ENCODE measurements at regions not wholly inside any gene's neighbourhood (a gene's known extent, or its start where the extent isn't known, plus 50 kb on each side); places are given as distances from the start of the nearest gene placed in this dataset.

DNA sequence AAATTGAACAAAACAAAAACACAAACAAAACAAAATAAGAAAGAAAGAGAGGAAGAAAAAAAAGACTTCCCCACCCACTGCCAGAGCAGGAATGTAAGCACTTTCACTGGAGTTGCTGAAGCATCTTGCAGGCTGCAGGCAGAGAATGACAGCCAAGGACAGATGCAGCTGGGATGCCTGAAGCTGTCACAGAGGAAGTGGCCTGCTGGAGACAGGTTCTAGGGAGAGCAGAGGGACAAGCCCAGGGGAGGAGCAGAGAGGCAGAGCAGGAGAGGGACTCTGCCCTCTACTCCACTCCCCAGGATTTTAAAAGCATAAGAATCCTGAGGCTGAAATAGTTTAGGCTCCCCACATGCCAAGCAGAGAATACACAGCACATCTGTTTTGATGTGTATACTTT is 326.2 kb downstream of the TUSC7 start:
- H3K4me3 ChIP-seq (ENCODE audit: low read length in 2 of 2): peak overlapping the region in 1 of 2 donors; percentile 12
- H3K27me3 ChIP-seq (ENCODE audit: control insufficient read depth in 3 of 3, insufficient read depth in 3 of 3, low read depth in 1 of 3, low read length in 3 of 3): no peaks in the 10 kb centered on the region

DNA sequence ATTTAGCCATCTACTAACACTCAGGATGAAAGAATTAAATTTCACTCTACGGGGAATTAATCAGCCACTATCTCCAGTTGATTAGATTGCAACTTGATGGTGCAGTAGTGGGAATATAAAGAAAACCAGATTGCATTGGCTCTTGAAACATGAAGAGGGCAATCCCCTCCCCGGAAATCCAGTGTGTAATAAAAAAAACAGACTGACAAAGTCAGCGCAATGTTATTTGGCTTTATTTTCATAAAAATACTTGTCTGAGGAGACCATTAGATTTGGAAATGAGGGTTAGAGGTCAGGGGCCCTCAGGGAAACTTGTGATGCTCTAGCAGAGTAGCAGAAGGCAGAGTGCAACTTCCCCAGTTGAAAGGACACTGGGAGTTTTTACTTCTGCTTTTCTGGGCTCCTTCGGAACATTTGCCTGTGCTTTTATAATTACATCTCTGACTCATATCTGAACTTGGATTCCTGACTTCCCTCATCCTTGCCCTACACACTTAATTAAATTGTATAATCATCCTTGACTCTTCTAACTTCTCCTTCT is 326.8 kb downstream of the TUSC7 start:
- no peak overlapping the region for H3K4me2 ChIP-seq (ENCODE audit: insufficient read depth, low read length, poor library complexity, severe bottlenecking)
- H4K91ac ChIP-seq (ENCODE audit: low read depth, low read length, poor library complexity): no peak overlapping the region
- no CpG with 5 or more reads among the region's 4 CpGs for WGBS, 2 donors (ENCODE audit: extremely low coverage in 2 of 2, insufficient read length in 2 of 2, insufficient replicate concordance in 1 of 2)
- H2BK12ac ChIP-seq (ENCODE audit: low read length): no peak overlapping the region
- no peak overlapping the region for H2AK5ac ChIP-seq (ENCODE audit: low read depth, low read length)
- peaks cover 5 to 20% of the 10 kb centered on the region in 2 donors for H3K4me1 ChIP-seq (ENCODE audit: control insufficient read depth in 2 of 2, insufficient read depth in 1 of 2, low read depth in 1 of 2, low read length in 2 of 2)
- no peak overlapping the region for H2BK120ac ChIP-seq (ENCODE audit: low read depth, low read length)
- H3K9me3 ChIP-seq (replicated peaks in 1 of 2; ENCODE audit: control insufficient read depth in 2 of 2, insufficient read depth in 1 of 2, low read depth in 1 of 2, low read length in 2 of 2): peaks cover 0 to 5% of the 10 kb centered on the region in 2 donors
- no peak overlapping the region for H4K8ac ChIP-seq (ENCODE audit: low read depth, low read length)
- no peak overlapping the region for H3K27ac ChIP-seq (replicated peaks; ENCODE audit: low read length)
- peak overlapping the region in 1 of 2 donors; percentile 12 for H3K4me3 ChIP-seq (ENCODE audit: low read length in 2 of 2)
- no peak overlapping the region for H3K18ac ChIP-seq (ENCODE audit: low read length)
- H2BK5ac ChIP-seq (ENCODE audit: low read length): no peak overlapping the region
- no peaks in the 10 kb centered on the region for H3K79me1 ChIP-seq (ENCODE audit: low read depth, low read length)
- no peaks in the 10 kb centered on the region for H3K36me3 ChIP-seq (replicated peaks in 1 of 2; ENCODE audit: control insufficient read depth in 2 of 2, insufficient read depth in 2 of 2, low read length in 2 of 2)
- DNase-seq (ENCODE audit: low spot score): no peak
- no peak overlapping the region for H3K4ac ChIP-seq (ENCODE audit: low read length)
- H3K9ac ChIP-seq (ENCODE audit: low read depth, low read length, poor library complexity): no peak overlapping the region
- H3K14ac ChIP-seq (ENCODE audit: low read length): no peak overlapping the region
- H2AFZ ChIP-seq (ENCODE audit: low read length): peak overlapping the region; percentile 59
- no peak overlapping the region for H3K23ac ChIP-seq (ENCODE audit: low read depth, low read length, poor library complexity)
- H3K27me3 ChIP-seq (ENCODE audit: control insufficient read depth in 3 of 3, insufficient read depth in 3 of 3, low read depth in 1 of 3, low read length in 3 of 3): no peaks in the 10 kb centered on the region
- H2BK15ac ChIP-seq (ENCODE audit: low read length): no peak overlapping the region

More for the DNA sequence above, 326.2 kb downstream of the TUSC7 start:
- H3K4me2 ChIP-seq (ENCODE audit: insufficient read depth, low read length, poor library complexity, severe bottlenecking): no peak overlapping the region
- peaks cover 5 to 20% of the 10 kb centered on the region in 2 donors for H3K4me1 ChIP-seq (ENCODE audit: control insufficient read depth in 2 of 2, insufficient read depth in 1 of 2, low read depth in 1 of 2, low read length in 2 of 2)
- no peaks in the 10 kb centered on the region for H3K36me3 ChIP-seq (replicated peaks in 1 of 2; ENCODE audit: control insufficient read depth in 2 of 2, insufficient read depth in 2 of 2, low read length in 2 of 2)
- H3K4ac ChIP-seq (ENCODE audit: low read length): no peak overlapping the region
- H2AFZ ChIP-seq (ENCODE audit: low read length): peak overlapping the region; percentile 70
- H2BK120ac ChIP-seq (ENCODE audit: low read depth, low read length): no peak overlapping the region
- H3K27ac ChIP-seq (replicated peaks; ENCODE audit: low read length): peak overlapping the region; percentile 25
- H3K23ac ChIP-seq (ENCODE audit: low read depth, low read length, poor library complexity): no peak overlapping the region
- H3K9me3 ChIP-seq (replicated peaks in 1 of 2; ENCODE audit: control insufficient read depth in 2 of 2, insufficient read depth in 1 of 2, low read depth in 1 of 2, low read length in 2 of 2): peaks cover 1 to 8% of the 10 kb centered on the region in 2 donors
- H2BK5ac ChIP-seq (ENCODE audit: low read length): no peak overlapping the region
- no peak overlapping the region for H2BK12ac ChIP-seq (ENCODE audit: low read length)
- DNase-seq (ENCODE audit: low spot score): no peak
- H4K91ac ChIP-seq (ENCODE audit: low read depth, low read length, poor library complexity): no peak overlapping the region
- no peak overlapping the region for H3K18ac ChIP-seq (ENCODE audit: low read length)
- no peak overlapping the region for H2BK15ac ChIP-seq (ENCODE audit: low read length)
- H2AK5ac ChIP-seq (ENCODE audit: low read depth, low read length): no peak overlapping the region
- H3K14ac ChIP-seq (ENCODE audit: low read length): no peak overlapping the region
- no peak overlapping the region for H4K8ac ChIP-seq (ENCODE audit: low read depth, low read length)
- H3K79me1 ChIP-seq (ENCODE audit: low read depth, low read length): no peaks in the 10 kb centered on the region
- no peak overlapping the region for H3K9ac ChIP-seq (ENCODE audit: low read depth, low read length, poor library complexity)

DNA sequence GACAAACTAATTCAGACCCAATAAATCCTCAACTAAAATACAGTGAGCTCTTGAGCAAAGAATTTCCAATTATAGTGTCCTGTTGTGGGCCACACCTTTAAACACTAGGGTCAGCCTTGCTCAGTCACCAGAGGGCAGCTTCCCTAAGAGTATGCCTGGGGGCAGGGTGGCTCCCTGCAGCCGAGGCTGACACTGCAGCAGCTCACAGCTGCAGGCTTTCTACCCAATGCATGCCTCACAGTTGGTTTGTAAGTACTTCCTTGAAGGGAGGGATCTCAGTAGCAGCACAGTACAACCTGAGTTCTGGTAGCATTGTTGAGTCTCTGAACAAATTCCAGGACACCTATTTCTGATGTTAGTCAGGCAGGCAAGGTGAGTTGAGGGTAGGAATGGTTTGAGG is 335.6 kb downstream of the TUSC7 start:
- Histone ChIP-seq H2BK120ac (ENCODE audit: low read depth, low read length) (no peak overlapping the region), H3K4ac (ENCODE audit: low read length) (no peak overlapping the region), H2BK15ac (ENCODE audit: low read length) (no peak overlapping the region), H3K4me1 (ENCODE audit: control insufficient read depth in 2 of 2, insufficient read depth in 1 of 2, low read depth in 1 of 2, low read length in 2 of 2) (peaks cover 3 to 4% of the 10 kb centered on the region in 2 donors), H3K14ac (ENCODE audit: low read length) (no peak overlapping the region), H3K4me2 (ENCODE audit: insufficient read depth, low read length, poor library complexity, severe bottlenecking) (no peak overlapping the region), H3K27ac (replicated peaks; ENCODE audit: low read length) (no peak overlapping the region), H2AK5ac (ENCODE audit: low read depth, low read length) (no peak overlapping the region), H2BK12ac (ENCODE audit: low read length) (no peak overlapping the region), H2AFZ (ENCODE audit: low read length) (peak overlapping the region; percentile 33), H3K9ac (ENCODE audit: low read depth, low read length, poor library complexity) (no peak overlapping the region), H3K9me3 (replicated peaks in 1 of 2; ENCODE audit: control insufficient read depth in 2 of 2, insufficient read depth in 1 of 2, low read depth in 1 of 2, low read length in 2 of 2) (no peaks in the 10 kb centered on the region), H4K91ac (ENCODE audit: low read depth, low read length, poor library complexity) (no peak overlapping the region), H3K79me1 (ENCODE audit: low read depth, low read length) (no peaks in the 10 kb centered on the region), H3K23ac (ENCODE audit: low read depth, low read length, poor library complexity) (no peak overlapping the region), H2BK5ac (ENCODE audit: low read length) (no peak overlapping the region), H3K18ac (ENCODE audit: low read length) (no peak overlapping the region), H3K4me3 (ENCODE audit: low read length in 2 of 2) (no peak overlapping the region), H3K36me3 (replicated peaks in 1 of 2; ENCODE audit: control insufficient read depth in 2 of 2, insufficient read depth in 2 of 2, low read length in 2 of 2) (no peaks in the 10 kb centered on the region), H4K8ac (ENCODE audit: low read depth, low read length) (no peak overlapping the region), H3K27me3 (ENCODE audit: control insufficient read depth in 3 of 3, insufficient read depth in 3 of 3, low read depth in 1 of 3, low read length in 3 of 3) (no peaks in the 10 kb centered on the region)
- DNase-seq (ENCODE audit: low spot score): no peak
- WGBS, 2 donors (ENCODE audit: extremely low coverage in 2 of 2, insufficient read length in 2 of 2, insufficient replicate concordance in 1 of 2): no CpG with 5 or more reads among the region's 1 CpG

DNA sequence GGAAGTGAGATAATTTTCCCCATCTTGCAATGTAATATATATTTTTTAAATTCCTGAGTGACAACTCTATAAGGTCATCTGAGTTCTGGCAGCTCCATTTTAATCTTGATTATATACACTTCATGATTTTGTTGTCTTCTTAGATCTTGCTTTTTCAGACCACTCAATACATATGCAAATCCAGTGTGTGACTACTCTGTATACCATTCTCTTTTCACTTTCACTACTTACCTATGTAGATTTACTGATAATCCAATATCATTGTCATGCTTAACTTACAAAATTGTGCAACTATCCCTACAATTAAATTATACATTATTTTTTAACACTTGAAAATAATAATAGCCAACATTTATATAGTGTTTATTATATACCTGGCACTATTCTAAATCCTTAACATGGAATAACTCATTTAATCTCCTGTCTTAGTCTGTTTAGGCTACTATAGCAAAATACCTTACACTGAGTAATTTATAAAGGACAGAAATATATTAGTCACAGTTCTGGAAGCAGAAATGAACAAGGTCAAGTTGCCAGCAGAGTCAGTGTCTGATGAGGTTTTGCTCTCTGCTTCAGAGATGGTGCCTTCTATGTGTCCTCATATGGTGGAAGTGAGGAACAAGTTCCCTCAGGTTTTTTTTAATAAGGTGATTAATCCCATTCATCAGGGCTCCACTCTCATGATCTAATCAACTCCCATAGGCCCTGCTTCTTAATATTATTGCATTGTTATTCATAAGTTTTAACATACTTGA is 338.5 kb downstream of the TUSC7 start:
- H3K4me2 ChIP-seq (ENCODE audit: insufficient read depth, low read length, poor library complexity, severe bottlenecking): no peak overlapping the region
- no peak overlapping the region for H3K4me3 ChIP-seq (ENCODE audit: low read length in 2 of 2)
- no peak overlapping the region for H3K27ac ChIP-seq (replicated peaks; ENCODE audit: low read length)
- no peaks in the 10 kb centered on the region for H3K9me3 ChIP-seq (replicated peaks in 1 of 2; ENCODE audit: control insufficient read depth in 2 of 2, insufficient read depth in 1 of 2, low read depth in 1 of 2, low read length in 2 of 2)
- no peaks in the 10 kb centered on the region for H3K27me3 ChIP-seq (ENCODE audit: control insufficient read depth in 3 of 3, insufficient read depth in 3 of 3, low read depth in 1 of 3, low read length in 3 of 3)
- no peak overlapping the region for H2BK12ac ChIP-seq (ENCODE audit: low read length)
- H2BK120ac ChIP-seq (ENCODE audit: low read depth, low read length): no peak overlapping the region
- no peak overlapping the region for H3K18ac ChIP-seq (ENCODE audit: low read length)
- no peak overlapping the region for H3K14ac ChIP-seq (ENCODE audit: low read length)
- H2AK5ac ChIP-seq (ENCODE audit: low read depth, low read length): no peak overlapping the region
- H4K91ac ChIP-seq (ENCODE audit: low read depth, low read length, poor library complexity): no peak overlapping the region
- no peak overlapping the region for H2BK15ac ChIP-seq (ENCODE audit: low read length)
- H2BK5ac ChIP-seq (ENCODE audit: low read length): no peak overlapping the region
- no peaks in the 10 kb centered on the region for H3K36me3 ChIP-seq (replicated peaks in 1 of 2; ENCODE audit: control insufficient read depth in 2 of 2, insufficient read depth in 2 of 2, low read length in 2 of 2)
- H3K9ac ChIP-seq (ENCODE audit: low read depth, low read length, poor library complexity): no peak overlapping the region
- H3K79me1 ChIP-seq (ENCODE audit: low read depth, low read length): no peaks in the 10 kb centered on the region
- no peak overlapping the region for H3K4ac ChIP-seq (ENCODE audit: low read length)
- H4K8ac ChIP-seq (ENCODE audit: low read depth, low read length): no peak overlapping the region
- no peak overlapping the region for H2AFZ ChIP-seq (ENCODE audit: low read length)
- H3K23ac ChIP-seq (ENCODE audit: low read depth, low read length, poor library complexity): no peak overlapping the region
- DNase-seq (ENCODE audit: low spot score): no peak
- H3K4me1 ChIP-seq (ENCODE audit: control insufficient read depth in 2 of 2, insufficient read depth in 1 of 2, low read depth in 1 of 2, low read length in 2 of 2): peaks cover 3 to 4% of the 10 kb centered on the region in 2 donors

All from neuronal stem cell (in vitro differentiated cells).